Trophoblast cell (in vitro differentiated cells and primary cell): ENCODE measurements at regions not wholly inside any gene's neighbourhood (a gene's known extent, or its start where the extent isn't known, plus 50 kb on each side); places are given as distances from the start of the nearest gene placed in this dataset.
"Not testable (repeated sequence)": the region's sequence is repeated elsewhere in the genome, so short reads cannot be mapped to it uniquely, and the experiment has no call there.

ENCODE experiments used
- DNase-seq, 2 donors: peaks; one replicate each; pipeline ENCODE4 v3.0.0-alpha.2; 2016
- H2AFZ ChIP-seq: 2 replicates; pipeline ENCODE4 v1.6.1; 2013; ENCODE audit warnings: low read length, moderate library complexity, mild to moderate bottlenecking; ENCODE audit not compliant: insufficient read depth, poor library complexity
- H2AK5ac ChIP-seq: 2 replicates; pipeline ENCODE4 v1.6.1; 2013; ENCODE audit warnings: mild to moderate bottlenecking, low read length
- H2BK120ac ChIP-seq: 2 replicates; pipeline ENCODE4 v1.6.1; 2013; ENCODE audit warnings: low read length, mild to moderate bottlenecking, moderate library complexity; ENCODE audit not compliant: insufficient read depth, poor library complexity
- H2BK12ac ChIP-seq: 2 replicates; pipeline ENCODE4 v1.6.1; 2013; ENCODE audit warnings: mild to moderate bottlenecking, low read length, moderate library complexity
- H2BK5ac ChIP-seq: 2 replicates; pipeline ENCODE4 v1.6.1; 2013; ENCODE audit warnings: low read length, low read depth, moderate library complexity, mild to moderate bottlenecking; ENCODE audit not compliant: poor library complexity
- H3K14ac ChIP-seq: 2 replicates; pipeline ENCODE4 v1.6.1; 2013; ENCODE audit warnings: mild to moderate bottlenecking, low read length
- H3K18ac ChIP-seq: 2 replicates; pipeline ENCODE4 v1.6.1; 2013; ENCODE audit warnings: mild to moderate bottlenecking, low read length
- H3K23ac ChIP-seq: 2 replicates; pipeline ENCODE4 v1.6.1; 2013; ENCODE audit warnings: low read length
- H3K27ac ChIP-seq: 2 replicates; pipeline ENCODE4 v1.5.1; 2013; ENCODE audit warnings: low read depth, mild to moderate bottlenecking, inconsistent platforms, low read length, moderate library complexity
- H3K27me3 ChIP-seq: 2 replicates; pipeline ENCODE4 v1.6.1; 2013; ENCODE audit warnings: inconsistent platforms, mild to moderate bottlenecking, low read length, moderate library complexity; ENCODE audit not compliant: insufficient read depth
- H3K36me3 ChIP-seq, 2 experiments: 1 replicate in 1 of 2; 2 replicates in 1 of 2; pipeline ENCODE4 v1.6.1; 2013; ENCODE audit warnings: low read length in 2 of 2, mild to moderate bottlenecking in 2 of 2, moderate library complexity in 1 of 2; ENCODE audit not compliant: insufficient read depth in 2 of 2, control insufficient read depth in 1 of 2
- H3K4ac ChIP-seq: 2 replicates; pipeline ENCODE4 v1.6.1; 2013; ENCODE audit warnings: low read depth, mild to moderate bottlenecking, low read length, moderate library complexity
- H3K4me1 ChIP-seq, 2 experiments: 1 replicate in 1 of 2; 2 replicates in 1 of 2; pipeline ENCODE4 v1.6.1; 2013; ENCODE audit warnings: low read length in 2 of 2, mild to moderate bottlenecking in 2 of 2, moderate library complexity in 1 of 2; ENCODE audit not compliant: insufficient read depth in 2 of 2, control insufficient read depth in 1 of 2
- H3K4me2 ChIP-seq: 2 replicates; pipeline ENCODE4 v1.6.1; 2013; ENCODE audit warnings: inconsistent platforms, mild to moderate bottlenecking, low read length, moderate library complexity
- H3K4me3 ChIP-seq: 2 replicates; pipeline ENCODE4 v1.5.1; 2013; ENCODE audit warnings: mild to moderate bottlenecking, low read depth, low read length, inconsistent platforms
- H3K79me1 ChIP-seq: one replicate; pipeline ENCODE4 v1.6.1; 2013; ENCODE audit warnings: low read length
- H3K79me2 ChIP-seq: 2 replicates; pipeline ENCODE4 v1.6.1; 2013; ENCODE audit warnings: low read length, mild to moderate bottlenecking; ENCODE audit not compliant: control insufficient read depth, insufficient read depth, poor library complexity
- H3K9ac ChIP-seq: 2 replicates; pipeline ENCODE4 v1.6.1; 2013; ENCODE audit warnings: mild to moderate bottlenecking, low read length
- H3K9me3 ChIP-seq: 2 replicates; pipeline ENCODE4 v1.6.1; 2013; ENCODE audit warnings: low read depth, mild to moderate bottlenecking, control low read depth, inconsistent platforms, low read length; ENCODE audit not compliant: insufficient read depth
- H4K12ac ChIP-seq: 2 replicates; pipeline ENCODE4 v1.6.1; 2013; ENCODE audit warnings: low read depth, mild to moderate bottlenecking, low read length, moderate library complexity
- H4K8ac ChIP-seq: 2 replicates; pipeline ENCODE4 v1.6.1; 2013; ENCODE audit warnings: low read depth, mild to moderate bottlenecking, low read length, moderate library complexity
- H4K91ac ChIP-seq: one replicate; pipeline ENCODE4 v1.6.1; 2013; ENCODE audit warnings: low read depth, mild to moderate bottlenecking, low read length, moderate library complexity
- WGBS: extraction: QIAGEN DNeasy Blood & Tissue Kit; methylation state at CpG from one replicate; pipeline ENCODE4 v1.1.7; 2013; ENCODE audit warnings: missing lambda C conversion rate; ENCODE audit not compliant: insufficient read length, insufficient coverage; ENCODE audit errors: extremely low coverage; 5-methylcytosine and 5-hydroxymethylcytosine counted together

- Histone ChIP-seq H2AFZ (no peak overlapping the region), H3K4me2 (no peak overlapping the region), H3K27me3 (no peaks in the 10 kb centered on the region), H4K12ac (no peak overlapping the region), H4K8ac (no peak overlapping the region), H3K9me3 (no peaks in the 10 kb centered on the region), H3K27ac (no peak overlapping the region), H2BK12ac (no peak overlapping the region), H3K79me2 (no peaks in the 10 kb centered on the region), H4K91ac (no peak overlapping the region), H3K4me3 (no peak overlapping the region), H2AK5ac (no peak overlapping the region), H3K36me3 (no peaks in the 10 kb centered on the region), H3K23ac (no peak overlapping the region), H3K4ac (no peak overlapping the region), H2BK120ac (no peak overlapping the region), H2BK5ac (no peak overlapping the region), H3K4me1 (no peaks in the 10 kb centered on the region), H3K9ac (no peak overlapping the region), H3K14ac (no peak overlapping the region), H3K18ac (no peak overlapping the region), H3K79me1 (no peaks in the 10 kb centered on the region)
- no CpG with 5 or more reads among the region's 3 CpGs for WGBS
- DNase-seq, result no peak
These were observed 238.4 kb upstream of the TBX18 start for GRCh38 chr6:85002847-85003246.

GRCh38 chr6:85000001-85000400, 235.6 kb upstream of the TBX18 start:
- no peaks in the 10 kb centered on the region for H3K79me2 ChIP-seq
- no peak overlapping the region for H3K9ac ChIP-seq
- DNase-seq, result no peak
- H2AK5ac ChIP-seq, result no peak overlapping the region
- H4K8ac ChIP-seq, result no peak overlapping the region
- H4K12ac ChIP-seq, result no peak overlapping the region
- no peak overlapping the region for H2BK12ac ChIP-seq
- H2BK120ac ChIP-seq, result no peak overlapping the region
- H3K23ac ChIP-seq, result no peak overlapping the region
- no peak overlapping the region for H3K4ac ChIP-seq
- no peaks in the 10 kb centered on the region for H3K9me3 ChIP-seq
- H3K27ac ChIP-seq, result no peak overlapping the region
- H3K18ac ChIP-seq, result no peak overlapping the region
- H3K27me3 ChIP-seq, result no peaks in the 10 kb centered on the region
- H3K4me3 ChIP-seq, result no peak overlapping the region
- no peak overlapping the region for H3K14ac ChIP-seq
- H2BK5ac ChIP-seq, result no peak overlapping the region
- H2AFZ ChIP-seq, result no peak overlapping the region
- no peak overlapping the region for H4K91ac ChIP-seq
- H3K4me1 ChIP-seq, result no peaks in the 10 kb centered on the region
- no peak overlapping the region for H3K4me2 ChIP-seq
- WGBS, result no CpG with 5 or more reads among the region's 2 CpGs
- no peaks in the 10 kb centered on the region for H3K36me3 ChIP-seq
- no peaks in the 10 kb centered on the region for H3K79me1 ChIP-seq

GRCh38 chr6:84998223-84998622, 233.8 kb upstream of the TBX18 start:
- no peak overlapping the region for H4K12ac ChIP-seq
- no peak overlapping the region for H2AK5ac ChIP-seq
- H2BK5ac ChIP-seq, result no peak overlapping the region
- no peak overlapping the region for H3K18ac ChIP-seq
- H3K36me3 ChIP-seq, result no peaks in the 10 kb centered on the region
- WGBS, result no CpG with 5 or more reads among the region's 1 CpG
- H4K8ac ChIP-seq, result no peak overlapping the region
- no peak overlapping the region for H2BK120ac ChIP-seq
- no peaks in the 10 kb centered on the region for H3K79me1 ChIP-seq
- no peak overlapping the region for H3K4me3 ChIP-seq
- H3K79me2 ChIP-seq, result no peaks in the 10 kb centered on the region
- no peak overlapping the region for H3K14ac ChIP-seq
- DNase-seq, result no peak
- no peaks in the 10 kb centered on the region for H3K9me3 ChIP-seq
- H3K9ac ChIP-seq, result peak overlapping the region; percentile 46
- no peak overlapping the region for H2BK12ac ChIP-seq
- H3K27ac ChIP-seq, result no peak overlapping the region
- H3K4me2 ChIP-seq, result no peak overlapping the region
- no peak overlapping the region for H3K4ac ChIP-seq
- H3K4me1 ChIP-seq, result no peaks in the 10 kb centered on the region
- H4K91ac ChIP-seq, result no peak overlapping the region
- no peak overlapping the region for H3K23ac ChIP-seq
- no peaks in the 10 kb centered on the region for H3K27me3 ChIP-seq
- no peak overlapping the region for H2AFZ ChIP-seq

- not testable (repeated sequence) for H3K79me2 ChIP-seq, H2AFZ ChIP-seq, H2BK120ac ChIP-seq, H3K27ac ChIP-seq, H3K4ac ChIP-seq, H4K12ac ChIP-seq, H2BK5ac ChIP-seq, H3K36me3 ChIP-seq, H3K23ac ChIP-seq, H3K18ac ChIP-seq, H3K14ac ChIP-seq, H3K9ac ChIP-seq, H3K27me3 ChIP-seq, H2AK5ac ChIP-seq, H3K4me3 ChIP-seq, H4K8ac ChIP-seq, H3K79me1 ChIP-seq, H2BK12ac ChIP-seq, H4K91ac ChIP-seq, H3K4me1 ChIP-seq, H3K4me2 ChIP-seq, DNase-seq, H3K9me3 ChIP-seq
- no CpG with 5 or more reads among the region's 1 CpG for WGBS
These were observed 224.4 kb upstream of the TBX18 start for GRCh38 chr6:84988766-84989165.
